ENCODE measurements at regions not wholly inside any gene's neighbourhood (a gene's known extent, or its start where the extent isn't known, plus 50 kb on each side); places are given as distances from the start of the nearest gene placed in this dataset.

DNA sequence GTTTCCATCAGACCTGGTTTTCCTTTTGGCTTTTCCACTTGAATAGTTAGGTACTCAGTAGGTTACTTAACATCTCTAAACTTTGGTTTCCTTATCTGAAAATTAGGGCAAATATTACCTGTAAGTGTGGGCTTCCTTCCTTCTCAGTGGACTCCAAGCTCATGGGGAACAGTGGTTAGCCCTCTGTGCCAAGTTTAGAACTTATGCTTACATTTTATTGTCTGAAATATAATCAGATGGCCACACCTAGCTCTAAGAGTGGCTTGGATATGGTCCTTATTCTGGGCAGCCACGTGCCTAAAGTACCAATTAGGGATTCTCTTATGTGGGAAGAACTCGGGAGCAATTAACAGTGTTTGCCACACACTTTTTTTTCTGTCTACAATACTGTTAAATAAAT, 133.9 kb downstream of the UCHL1 start:
- DNase-seq: no peak

DNA sequence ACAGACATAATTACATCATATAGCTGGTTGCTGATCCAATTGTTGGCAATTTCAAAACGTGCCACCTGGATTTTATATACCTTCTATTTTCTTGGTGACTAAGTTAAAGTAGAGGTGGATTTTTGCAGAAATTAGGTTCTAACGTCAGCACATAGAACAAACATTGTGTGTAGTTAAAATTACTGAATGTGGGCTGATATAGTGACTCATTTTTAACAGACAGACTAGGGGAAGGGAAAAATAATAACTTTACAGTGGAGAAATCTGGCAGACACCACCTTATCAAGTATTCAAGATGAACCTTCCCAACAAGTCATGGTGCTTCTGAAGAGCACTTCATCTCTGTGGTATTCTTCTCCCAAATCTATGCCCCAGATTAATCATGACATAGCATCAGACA, 134.5 kb downstream of the UCHL1 start:
- DNase-seq: no peak

- DNase-seq: no peak
Observed at GRCh38 chr4:41394481-41394894, 137.8 kb downstream of the UCHL1 start.

GRCh38 chr4:41396214-41396613, 139.5 kb downstream of the UCHL1 start:
- DNase-seq: no peak

DNA sequence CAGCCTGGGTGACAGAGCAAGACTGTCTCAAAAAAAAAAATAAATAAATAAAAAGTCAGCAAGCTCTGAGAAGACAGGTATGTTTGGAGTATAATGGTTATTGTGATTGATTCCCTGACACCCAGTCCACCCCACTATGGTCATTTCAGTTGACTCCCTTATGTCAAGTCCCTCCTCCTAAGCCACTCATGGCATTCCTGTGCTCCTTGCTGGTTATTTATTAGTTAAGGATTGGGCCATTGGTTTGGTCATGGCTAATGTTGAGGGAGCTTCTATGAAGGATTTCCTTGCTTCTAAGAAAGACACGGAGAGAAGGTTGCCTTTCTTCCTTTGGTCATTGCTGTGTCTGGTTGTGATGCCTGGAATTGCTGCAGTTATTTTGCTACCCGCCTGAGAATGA, 140.1 kb downstream of the UCHL1 start:
- DNase-seq: no peak

- no peak for DNase-seq
Observed at GRCh38 chr4:41399231-41399630, 138.7 kb upstream of the LIMCH1 start.

DNA sequence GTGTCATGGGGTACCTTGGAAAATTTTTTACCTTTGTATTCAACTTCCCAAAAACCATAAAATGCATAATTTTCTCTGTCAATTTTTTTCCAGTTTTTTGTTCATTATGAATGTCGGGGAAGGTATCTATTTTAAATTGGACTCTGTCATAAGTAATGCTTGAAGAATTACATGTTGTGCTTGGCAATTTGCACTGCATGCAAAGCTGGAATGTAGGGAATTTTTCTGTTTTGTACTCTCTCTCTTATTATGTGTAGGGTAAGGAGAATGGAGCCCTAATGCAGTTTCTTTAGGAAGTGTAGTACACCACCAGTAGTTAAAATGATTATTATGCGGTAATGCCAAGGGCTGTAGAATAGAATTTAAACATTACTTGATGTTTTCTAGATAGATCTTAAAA, 137.7 kb upstream of the LIMCH1 start:
- DNase-seq: no peak

GRCh38 chr4:41405464-41406112, 132.4 kb upstream of the LIMCH1 start:
- DNase-seq: no peak

- no peak for DNase-seq
Observed at GRCh38 chr4:41406113-41406516, 131.8 kb upstream of the LIMCH1 start.

DNA sequence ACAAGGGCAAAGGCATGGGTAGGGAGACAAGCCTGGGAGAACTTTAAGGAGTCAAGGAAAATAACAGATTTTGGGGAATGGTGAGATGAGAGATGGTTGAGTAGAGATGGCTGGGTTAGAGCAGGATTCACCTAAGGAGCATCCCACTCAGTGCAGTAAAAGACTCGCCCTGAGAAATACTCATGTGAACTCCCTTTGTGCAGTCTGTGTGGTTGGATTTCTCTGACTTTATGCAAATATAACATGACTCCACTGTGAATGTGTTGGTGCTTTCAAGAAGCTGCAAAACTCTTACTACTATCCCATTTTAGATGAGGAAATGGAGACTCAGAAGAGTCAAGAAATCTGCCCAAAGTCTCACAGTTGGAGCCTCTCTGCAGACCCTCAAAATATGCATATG, 129.8 kb upstream of the LIMCH1 start:
- no peak for DNase-seq

DNA sequence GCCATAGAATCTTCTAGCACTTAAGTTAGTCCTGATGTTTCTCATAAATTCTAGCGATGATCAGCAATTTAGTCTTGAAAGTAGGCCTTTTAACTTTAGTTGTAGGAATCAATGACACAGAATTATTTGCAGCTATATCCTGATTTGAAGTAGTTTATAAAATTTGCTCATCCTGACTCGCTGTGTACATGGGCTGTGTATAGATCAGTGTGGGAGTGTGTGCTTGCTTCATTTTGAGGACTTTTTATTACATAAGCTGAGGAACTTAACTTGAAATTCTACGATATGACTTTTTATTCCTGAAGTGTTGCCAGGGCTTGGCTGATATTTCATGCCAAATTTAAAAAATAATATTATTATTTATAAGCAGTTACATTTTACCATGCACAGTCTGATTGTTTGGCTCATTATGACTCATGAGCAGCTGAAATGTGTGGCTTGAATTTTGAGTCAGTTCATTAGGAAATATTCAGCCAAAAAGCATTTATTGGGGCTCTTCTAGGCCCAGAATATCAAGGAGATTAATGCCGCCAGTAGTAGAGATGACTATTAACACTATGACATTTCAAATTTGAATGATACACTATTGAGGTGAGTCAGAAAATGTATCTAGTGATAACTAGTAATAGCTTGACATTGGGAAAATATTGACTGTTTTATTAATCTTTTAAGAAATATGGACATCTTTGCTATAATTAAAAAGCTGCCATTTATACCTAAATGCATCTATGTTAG, 128.9 kb upstream of the LIMCH1 start:
- DNase-seq: no peak

- no peak for DNase-seq
Observed at GRCh38 chr4:41409594-41409895, 128.4 kb upstream of the LIMCH1 start.

GRCh38 chr4:41410049-41410448, 127.9 kb upstream of the LIMCH1 start:
- DNase-seq: no peak

DNA sequence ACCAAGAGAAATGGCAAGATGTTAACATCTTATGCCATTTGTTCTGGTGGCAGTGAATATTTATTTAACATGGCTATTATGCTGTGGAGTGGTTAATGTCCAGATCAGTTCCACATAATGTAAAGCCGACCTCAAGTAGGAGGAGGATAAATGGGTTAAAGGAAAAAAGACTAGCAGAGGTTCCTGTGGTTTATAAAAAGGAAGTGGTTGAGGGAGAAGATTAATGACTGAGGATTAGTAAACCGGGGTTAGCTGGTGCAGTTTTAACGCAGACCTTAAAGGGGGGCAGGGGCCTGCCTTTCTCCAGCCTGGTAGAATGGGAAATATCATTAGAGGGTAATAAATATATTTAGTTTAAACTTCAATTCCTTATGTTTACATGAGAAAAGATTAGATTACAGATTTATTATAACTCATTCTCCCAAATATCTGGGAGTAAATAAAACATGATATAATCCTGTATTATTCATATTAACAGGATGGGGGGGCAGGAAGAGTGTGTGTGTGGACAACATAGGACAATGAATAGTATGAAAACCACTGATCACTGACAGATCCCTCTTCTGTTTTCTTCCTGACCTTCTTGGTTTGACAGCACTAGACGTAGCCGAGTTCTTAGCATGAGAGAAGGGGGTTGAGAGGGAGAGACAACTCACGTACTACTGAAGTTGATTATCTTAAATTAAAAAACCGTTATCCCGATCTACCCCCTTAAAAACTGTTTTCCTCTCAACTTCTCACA, 124.1 kb upstream of the LIMCH1 start:
- no peak for DNase-seq

GRCh38 chr4:41414412-41414779, 123.6 kb upstream of the LIMCH1 start:
- DNase-seq: no peak

DNA sequence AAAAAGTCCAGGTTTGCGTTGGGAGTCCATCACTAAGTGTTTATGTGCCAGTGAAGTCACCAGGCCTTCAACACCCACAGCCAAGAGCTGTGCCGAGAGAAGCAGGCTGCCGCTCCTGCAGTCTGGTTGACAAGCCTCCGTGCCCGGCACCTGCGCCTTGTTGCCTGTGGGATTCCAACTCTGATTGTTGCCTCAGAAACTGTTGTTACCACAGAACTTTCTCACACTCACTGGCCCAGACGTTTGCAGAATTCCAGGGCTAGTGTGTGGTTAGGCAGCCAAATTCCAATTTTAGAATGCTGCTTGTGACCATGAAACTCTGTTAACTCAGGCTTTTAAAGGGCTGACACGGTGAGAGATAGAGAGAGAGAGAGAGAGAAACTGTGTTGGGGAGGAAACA, 119.5 kb upstream of the LIMCH1 start:
- no peak for DNase-seq

DNA sequence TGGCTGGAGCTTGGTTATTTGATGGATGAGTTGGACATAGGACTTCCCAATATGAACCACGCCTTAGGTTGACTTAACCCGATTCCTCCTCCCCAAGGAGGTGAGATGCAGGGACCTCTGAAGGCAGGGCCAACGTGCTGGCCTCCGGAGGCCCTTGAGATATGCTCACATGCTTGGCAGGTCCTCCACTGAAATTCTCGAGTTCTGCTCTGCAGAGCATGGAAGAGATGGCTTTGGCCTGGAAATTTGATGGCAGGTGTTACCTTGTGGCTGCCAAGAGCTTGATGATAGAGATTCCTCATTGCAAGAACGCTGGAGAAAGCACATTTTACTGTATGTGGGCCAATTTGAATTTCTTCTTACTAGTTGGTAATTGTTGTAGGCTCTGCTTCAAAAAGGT, 117.4 kb upstream of the LIMCH1 start:
- no peak for DNase-seq

- DNase-seq: no peak
Observed at GRCh38 chr4:41423117-41423516, 114.8 kb upstream of the LIMCH1 start.

GRCh38 chr4:41424522-41424921, 113.4 kb upstream of the LIMCH1 start:
- no peak for DNase-seq

DNA sequence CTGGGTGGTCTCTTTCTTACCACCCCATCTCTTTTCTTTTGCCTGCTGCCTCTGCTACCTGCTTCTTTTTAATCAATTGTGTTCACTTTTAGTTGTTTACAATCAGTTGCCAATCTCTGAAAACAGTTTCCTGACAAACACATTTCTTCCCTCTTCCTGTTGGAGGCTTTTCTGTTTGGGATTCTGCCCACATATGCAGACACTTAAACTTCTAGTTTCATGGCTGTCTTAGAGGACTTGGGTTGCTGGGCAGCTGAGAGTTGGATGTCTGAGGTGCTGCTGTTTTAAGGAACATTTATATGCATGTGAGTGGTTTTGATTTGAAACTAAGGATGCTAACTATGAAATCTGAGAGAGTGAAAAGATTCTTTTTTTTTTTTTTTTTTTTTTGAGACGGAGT, 112.3 kb upstream of the LIMCH1 start:
- no peak for DNase-seq

DNA sequence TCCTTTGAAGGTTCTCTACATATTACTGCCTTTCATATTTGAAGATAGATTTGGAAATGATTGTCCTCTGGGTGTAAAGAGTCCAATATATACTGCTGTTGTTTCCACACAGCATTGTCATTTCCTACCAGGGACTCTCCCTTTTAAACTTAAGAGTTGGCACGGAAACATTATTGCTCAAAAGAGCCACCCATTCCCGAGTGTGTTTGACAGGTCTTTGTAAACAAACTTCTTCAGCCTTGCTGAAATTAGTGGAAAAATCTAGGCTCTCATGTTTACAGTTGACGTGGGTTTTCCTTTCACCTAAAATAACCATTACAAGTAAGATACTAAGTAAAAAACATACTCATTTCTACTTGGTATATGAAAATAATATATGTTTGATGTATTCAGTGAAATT, 111.4 kb upstream of the LIMCH1 start:
- DNase-seq: no peak

GRCh38 chr4:41427306-41427882, 110.6 kb upstream of the LIMCH1 start:
- peak; percentile 32 for DNase-seq

DNA sequence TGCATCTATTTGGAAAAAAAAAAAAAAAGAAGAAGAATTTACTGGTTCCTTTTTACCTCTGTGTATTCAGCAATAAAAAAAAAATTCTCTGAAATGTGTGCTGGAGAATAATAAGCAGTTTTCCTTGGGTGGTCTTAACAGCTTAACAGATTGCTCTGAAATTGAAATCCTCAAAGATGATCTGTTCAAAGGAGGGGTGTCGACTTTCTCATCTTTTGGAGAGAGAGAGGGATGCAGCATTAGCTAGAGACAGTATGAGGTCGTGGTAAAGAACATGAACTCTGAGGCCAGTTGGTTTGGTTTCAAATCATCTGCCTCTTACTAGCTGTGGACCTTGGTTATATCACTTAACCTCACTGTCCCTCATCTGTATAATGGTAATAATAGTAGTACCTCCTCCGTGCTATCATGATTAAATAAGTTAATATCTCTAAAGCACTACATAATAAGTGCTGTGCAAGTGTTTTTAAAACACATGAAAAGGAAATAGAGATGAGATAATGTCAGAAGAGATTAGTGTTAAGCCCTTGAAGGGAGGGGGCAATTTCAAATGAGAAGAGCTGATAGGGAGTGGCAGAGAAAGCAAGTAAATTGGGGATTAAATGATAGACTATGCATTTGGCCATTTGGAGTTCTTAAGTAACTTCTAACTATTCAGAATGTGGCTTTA, 109.9 kb upstream of the LIMCH1 start:
- DNase-seq: no peak

Measured in right kidney (tissue), 1 donor.